Endothelial cell of umbilical vein (primary cell): ENCODE measurements at regions not wholly inside any gene's neighbourhood (a gene's known extent, or its start where the extent isn't known, plus 50 kb on each side); places are given as distances from the start of the nearest gene placed in this dataset.

Experiments used
- EZH2 ChIP-seq: IDR thresholded peaks from 2 replicates; pipeline ENCODE4 v1.6.1; 2012; ENCODE audit warnings: borderline replicate concordance, low read depth, mild to moderate bottlenecking, moderate library complexity, low read length, inconsistent platforms; ENCODE audit not compliant: severe bottlenecking
- FOS ChIP-seq: IDR thresholded peaks from 2 replicates; pipeline ENCODE4 v1.6.1; 2011; ENCODE audit warnings: mild to moderate bottlenecking, low read length, moderate library complexity, borderline replicate concordance; ENCODE audit not compliant: insufficient read depth
- GATA2 ChIP-seq: IDR thresholded peaks from 2 replicates; pipeline ENCODE4 v1.7.0; 2011; ENCODE audit warnings: low read depth, mild to moderate bottlenecking, moderate library complexity, mixed read lengths, low read length; ENCODE audit not compliant: insufficient read length, insufficient read depth
- POLR2A ChIP-seq: IDR thresholded peaks from 2 replicates; pipeline ENCODE4 v1.6.1; 2012; ENCODE audit warnings: low read depth, mild to moderate bottlenecking, control low read depth, low read length
- POLR2AphosphoS5 ChIP-seq: IDR thresholded peaks from 2 replicates; pipeline ENCODE4 v1.6.1; 2012; ENCODE audit warnings: low read depth, mild to moderate bottlenecking, control low read depth, low read length, moderate library complexity; ENCODE audit not compliant: insufficient read depth
- TF ChIP-seq, protein P1 (sequence below), 2 donors: IDR thresholded peaks; 1 replicate in 1 of 2; 2 replicates in 1 of 2; pipeline ENCODE4 v1.5.1; 2011; ENCODE audit warnings: low read length in 2 of 2, mild to moderate bottlenecking in 2 of 2, moderate library complexity in 2 of 2, control low read depth in 1 of 2, inconsistent platforms in 1 of 2, low read depth in 1 of 2; ENCODE audit not compliant: insufficient read depth in 1 of 2; ENCODE audit errors: extremely low read depth in 1 of 2
- TF ChIP-seq, protein P2 (sequence below): IDR thresholded peaks from 2 replicates; pipeline ENCODE4 v1.6.1; 2011; ENCODE audit not compliant: insufficient read depth, insufficient read length

DNA sequence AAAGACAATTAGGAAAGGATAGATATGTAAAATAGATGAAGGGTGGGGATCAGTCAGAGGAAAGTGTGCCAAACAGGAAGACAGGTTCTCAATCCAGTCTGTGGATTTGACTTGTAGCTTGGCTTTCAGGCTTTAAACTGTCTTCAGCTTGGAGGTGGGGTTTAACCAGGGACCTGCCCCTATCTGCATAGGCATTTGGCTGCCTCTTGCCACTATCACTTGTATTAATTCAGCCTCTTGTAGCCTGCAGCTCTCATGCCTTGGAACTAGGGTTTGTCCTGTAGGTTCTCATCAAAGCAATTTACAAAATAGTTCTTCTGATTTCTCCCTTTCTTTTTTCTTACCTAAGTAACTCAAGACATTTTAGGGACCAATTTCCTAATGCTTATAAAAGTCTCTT is 88.8 kb upstream of the PAXBP1 start:
- TF ChIP-seq EZH2 (no peak), POLR2A (no peak), POLR2AphosphoS5 (no peak), GATA2 (no peak), FOS (no peak)
- TF ChIP-seq, protein P1, sequence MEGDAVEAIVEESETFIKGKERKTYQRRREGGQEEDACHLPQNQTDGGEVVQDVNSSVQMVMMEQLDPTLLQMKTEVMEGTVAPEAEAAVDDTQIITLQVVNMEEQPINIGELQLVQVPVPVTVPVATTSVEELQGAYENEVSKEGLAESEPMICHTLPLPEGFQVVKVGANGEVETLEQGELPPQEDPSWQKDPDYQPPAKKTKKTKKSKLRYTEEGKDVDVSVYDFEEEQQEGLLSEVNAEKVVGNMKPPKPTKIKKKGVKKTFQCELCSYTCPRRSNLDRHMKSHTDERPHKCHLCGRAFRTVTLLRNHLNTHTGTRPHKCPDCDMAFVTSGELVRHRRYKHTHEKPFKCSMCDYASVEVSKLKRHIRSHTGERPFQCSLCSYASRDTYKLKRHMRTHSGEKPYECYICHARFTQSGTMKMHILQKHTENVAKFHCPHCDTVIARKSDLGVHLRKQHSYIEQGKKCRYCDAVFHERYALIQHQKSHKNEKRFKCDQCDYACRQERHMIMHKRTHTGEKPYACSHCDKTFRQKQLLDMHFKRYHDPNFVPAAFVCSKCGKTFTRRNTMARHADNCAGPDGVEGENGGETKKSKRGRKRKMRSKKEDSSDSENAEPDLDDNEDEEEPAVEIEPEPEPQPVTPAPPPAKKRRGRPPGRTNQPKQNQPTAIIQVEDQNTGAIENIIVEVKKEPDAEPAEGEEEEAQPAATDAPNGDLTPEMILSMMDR (IDR thresholded peaks at IDR 0.05; ENCODE audit: extremely low read depth in 1 of 2, insufficient read depth in 1 of 2, low read depth in 1 of 2, low read length in 2 of 2): no peak
- TF ChIP-seq, protein P2, sequence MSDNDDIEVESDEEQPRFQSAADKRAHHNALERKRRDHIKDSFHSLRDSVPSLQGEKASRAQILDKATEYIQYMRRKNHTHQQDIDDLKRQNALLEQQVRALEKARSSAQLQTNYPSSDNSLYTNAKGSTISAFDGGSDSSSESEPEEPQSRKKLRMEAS: no peak
